Thoracic aorta (tissue), 2 donors: ENCODE measurements at regions not wholly inside any gene's neighbourhood (a gene's known extent, or its start where the extent isn't known, plus 50 kb on each side); places are given as distances from the start of the nearest gene placed in this dataset.

Experiments used
- ATAC-seq: fragments of 150-250 bp; one replicate; pipeline ENCODE4 v1.8.0; 2017; ENCODE audit warnings: low read depth; ENCODE audit not compliant: insufficient number of reproducible peaks, low FRiP score
- DNase-seq: peaks from one replicate; pipeline ENCODE4 v3.0.0-alpha.2; 2020; ENCODE audit warnings: low spot score
- H3K27ac ChIP-seq, 2 donors: fragments of 200-600 bp; sonication (generic); 1 replicate in 1 of 2; 2 replicates in 1 of 2; pipeline ENCODE4 v1.5.1; 2016; ENCODE audit warnings: mild to moderate bottlenecking in 2 of 2, moderate library complexity in 2 of 2
- H3K27me3 ChIP-seq: fragments of 200-600 bp; sonication (generic); replicated peaks from 2 replicates; pipeline ENCODE4 v1.6.0; 2016; ENCODE audit warnings: mild to moderate bottlenecking; ENCODE audit not compliant: insufficient read depth
- H3K36me3 ChIP-seq: fragments of 200-600 bp; sonication (generic); one replicate; pipeline ENCODE4 v1.5.1; 2016
- H3K4me1 ChIP-seq, 2 donors: fragments of 200-600 bp; sonication (generic); 1 replicate in 1 of 2; 2 replicates in 1 of 2; pipeline versions ENCODE4 v1.5.1 to v1.6.0; 2016; ENCODE audit warnings: low read depth in 2 of 2, mild to moderate bottlenecking in 1 of 2; ENCODE audit not compliant: control insufficient read depth in 1 of 2
- H3K4me3 ChIP-seq: fragments of 200-600 bp; sonication (generic); 2 replicates; pipeline ENCODE4 v1.5.1; 2016; ENCODE audit warnings: mild to moderate bottlenecking
- H3K9me3 ChIP-seq: fragments of 200-600 bp; sonication (generic); 2 replicates; pipeline ENCODE4 v1.5.1; 2016
- CTCF ChIP-seq: fragments of 200-600 bp; sonication (generic); IDR thresholded peaks from one replicate; pipeline ENCODE4 v1.5.1; 2019; ENCODE audit warnings: antibody characterized with exemption

GRCh38 chr1:55289614-55290013 lies 74.5 kb upstream of the USP24 start:
- no peak overlapping the region for H3K4me3 ChIP-seq
- H3K27me3 ChIP-seq, result no peaks in the 10 kb centered on the region
- no peaks in the 10 kb centered on the region for H3K36me3 ChIP-seq
- no peaks in the 10 kb centered on the region for H3K9me3 ChIP-seq
- H3K27ac ChIP-seq, result no peak overlapping the region
- no peak for ATAC-seq
- no peaks in the 10 kb centered on the region for H3K4me1 ChIP-seq
- TF ChIP-seq CTCF, result no peak
- DNase-seq, result no peak

DNA sequence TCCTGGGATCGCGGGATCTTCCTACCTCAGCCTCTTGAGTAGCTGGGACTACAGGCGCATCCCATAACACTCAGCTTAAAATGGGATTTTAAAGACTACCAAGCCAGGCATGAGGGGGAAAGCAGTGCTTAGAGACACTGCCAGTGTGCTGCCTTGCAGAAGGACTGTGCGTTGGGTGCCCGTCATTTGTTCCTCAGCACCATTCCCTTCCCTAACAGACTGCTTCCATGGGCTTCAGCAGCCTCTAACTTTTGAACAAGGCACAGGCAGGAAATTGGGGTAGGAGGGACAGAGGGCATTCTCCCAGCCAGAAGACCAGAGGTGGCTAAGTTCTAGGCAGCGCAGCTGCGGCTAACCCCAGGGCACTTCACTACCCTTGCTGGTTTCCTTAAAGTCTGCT lies 73.9 kb upstream of the USP24 start:
- Histone ChIP-seq H3K27me3 (no peaks in the 10 kb centered on the region), H3K27ac (no peak overlapping the region), H3K9me3 (no peaks in the 10 kb centered on the region), H3K36me3 (no peaks in the 10 kb centered on the region), H3K4me3 (no peak overlapping the region), H3K4me1 (no peaks in the 10 kb centered on the region)
- ATAC-seq (no peak), DNase-seq (no peak)
- no peak for TF ChIP-seq CTCF

GRCh38 chr1:55288245-55288644 lies 73.1 kb upstream of the USP24 start:
- H3K9me3 ChIP-seq, result no peaks in the 10 kb centered on the region
- no peaks in the 10 kb centered on the region for H3K36me3 ChIP-seq
- no peak for DNase-seq
- no peak for ATAC-seq
- no peaks in the 10 kb centered on the region for H3K4me1 ChIP-seq
- no peaks in the 10 kb centered on the region for H3K27me3 ChIP-seq
- no peak for TF ChIP-seq CTCF
- H3K27ac ChIP-seq, result no peak overlapping the region
- peak overlapping the region; percentile 47 for H3K4me3 ChIP-seq

GRCh38 chr1:55287723-55288122 lies 72.6 kb upstream of the USP24 start:
- no peaks in the 10 kb centered on the region for H3K36me3 ChIP-seq
- no peak for TF ChIP-seq CTCF
- H3K9me3 ChIP-seq, result no peaks in the 10 kb centered on the region
- no peaks in the 10 kb centered on the region for H3K27me3 ChIP-seq
- peak overlapping the region; percentile 47 for H3K4me3 ChIP-seq
- DNase-seq (no peak), ATAC-seq (no peak)
- no peaks in the 10 kb centered on the region for H3K4me1 ChIP-seq
- H3K27ac ChIP-seq, result no peak overlapping the region

DNA sequence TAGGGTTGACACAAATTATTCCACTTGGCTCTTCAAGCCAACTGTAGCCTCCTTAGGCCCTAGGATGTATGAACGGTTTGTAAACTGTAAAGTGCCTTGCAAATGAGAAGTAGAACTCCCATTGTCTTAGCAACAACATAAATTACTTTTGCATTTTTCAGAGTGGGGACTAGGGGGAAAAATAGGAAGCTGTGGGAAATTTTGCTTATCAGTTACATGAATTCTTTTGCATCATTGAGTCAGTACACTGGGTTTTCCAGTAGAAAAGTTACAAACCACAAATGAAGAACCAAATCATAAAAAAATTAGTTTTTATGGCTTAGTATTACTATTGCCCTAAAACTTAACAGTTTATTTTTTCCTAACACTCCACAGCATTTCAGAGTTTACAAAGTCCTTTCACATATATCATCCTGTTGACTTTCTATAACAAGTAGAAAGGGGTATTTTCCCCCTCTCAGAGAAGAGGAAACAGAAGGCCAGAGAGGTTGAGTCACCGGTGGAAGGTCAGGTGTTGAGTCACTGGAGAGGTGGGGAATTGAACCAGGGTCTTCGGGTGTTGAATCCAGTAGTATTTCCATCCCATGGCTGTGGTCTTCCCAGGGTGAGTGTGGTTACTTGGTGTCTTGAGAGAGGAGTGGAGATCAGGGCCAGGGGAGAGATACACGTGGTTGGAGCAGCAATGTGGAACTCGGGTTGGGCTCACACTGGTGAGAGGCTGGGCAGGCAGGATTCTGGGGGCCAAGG lies 71.9 kb upstream of the USP24 start:
- H3K27ac ChIP-seq, result no peak overlapping the region
- TF ChIP-seq CTCF, result no peak
- no peaks in the 10 kb centered on the region for H3K9me3 ChIP-seq
- no peaks in the 10 kb centered on the region for H3K36me3 ChIP-seq
- DNase-seq (no peak), ATAC-seq (no peak)
- H3K4me1 ChIP-seq, result no peaks in the 10 kb centered on the region
- H3K4me3 ChIP-seq, result no peak overlapping the region
- no peaks in the 10 kb centered on the region for H3K27me3 ChIP-seq
